CD14-positive monocyte (primary cell): ENCODE measurements at regions not wholly inside any gene's neighbourhood (a gene's known extent, or its start where the extent isn't known, plus 50 kb on each side); places are given as distances from the start of the nearest gene placed in this dataset.

ENCODE experiments used
- DNase-seq, 3 donors: peaks; one replicate each; pipeline ENCODE4 v3.0.0-alpha.2; 2011 to 2022
- H2AFZ ChIP-seq: 2 replicates; pipeline ENCODE4 v1.6.0; 2012; ENCODE audit warnings: mild to moderate bottlenecking, low read depth, low read length, inconsistent platforms; ENCODE audit not compliant: insufficient read depth, poor library complexity, severe bottlenecking
- H3K27ac ChIP-seq, 2 donors: 1 replicate in 1 of 2; 2 replicates in 1 of 2; pipeline ENCODE4 v1.5.1; 2012 to 2013; ENCODE audit warnings: low read length in 2 of 2, control low read depth in 1 of 2, inconsistent platforms in 1 of 2, low read depth in 1 of 2, mild to moderate bottlenecking in 1 of 2
- H3K27me3 ChIP-seq, 2 donors: one replicate each; pipeline versions ENCODE4 v1.6.0 to v1.6.1; 2011 to 2013; ENCODE audit warnings: low read length in 2 of 2; ENCODE audit not compliant: control insufficient read depth in 2 of 2, insufficient read depth in 2 of 2
- H3K36me3 ChIP-seq, 2 donors: replicated peaks in 1 of 2; 1 replicate in 1 of 2; 2 replicates in 1 of 2; pipeline versions ENCODE4 v1.5.1 to v1.6.1; 2012 to 2013; ENCODE audit warnings: low read length in 2 of 2, control low read depth in 1 of 2, inconsistent platforms in 1 of 2, mild to moderate bottlenecking in 1 of 2; ENCODE audit not compliant: insufficient read depth in 2 of 2, control insufficient read depth in 1 of 2
- H3K4me1 ChIP-seq, 2 donors: 1 replicate in 1 of 2; 2 replicates in 1 of 2; pipeline versions ENCODE4 v1.5.1 to v1.6.1; 2012 to 2013; ENCODE audit warnings: low read length in 2 of 2, control low read depth in 1 of 2, inconsistent platforms in 1 of 2, mild to moderate bottlenecking in 1 of 2, moderate library complexity in 1 of 2; ENCODE audit not compliant: insufficient read depth in 2 of 2, control insufficient read depth in 1 of 2
- H3K4me2 ChIP-seq: replicated peaks from 2 replicates; pipeline ENCODE3; 2012; ENCODE audit warnings: low read length, moderate library complexity, mild to moderate bottlenecking; ENCODE audit not compliant: poor library complexity, severe bottlenecking; ENCODE audit errors: extremely low read depth
- H3K4me3 ChIP-seq, 3 experiments: fragments of 200-600 bp in 1 of 3; sonication (generic) in 1 of 3; replicated peaks in 1 of 3; 1 replicate in 2 of 3; 2 replicates in 1 of 3; pipeline ENCODE4 v1.5.1; 2011 to 2013; ENCODE audit warnings: low read length in 3 of 3, mild to moderate bottlenecking in 3 of 3, control low read depth in 2 of 3, low read depth in 2 of 3, inconsistent platforms in 1 of 3, moderate library complexity in 1 of 3
- H3K79me2 ChIP-seq: 2 replicates; pipeline ENCODE4 v1.6.0; 2012; ENCODE audit warnings: mild to moderate bottlenecking, control low read depth, inconsistent platforms, low read length, moderate library complexity; ENCODE audit not compliant: insufficient read depth
- H3K9ac ChIP-seq: 2 replicates; pipeline ENCODE4 v1.6.0; 2017; ENCODE audit warnings: low read length, mild to moderate bottlenecking; ENCODE audit not compliant: insufficient read depth, poor library complexity, severe bottlenecking
- H3K9me3 ChIP-seq, 2 donors: replicated peaks in 1 of 2; 1 replicate in 1 of 2; 2 replicates in 1 of 2; pipeline versions ENCODE4 v1.5.1 to v1.6.1; 2012 to 2013; ENCODE audit warnings: low read length in 2 of 2, control low read depth in 1 of 2; ENCODE audit not compliant: control insufficient read depth in 1 of 2, insufficient read depth in 1 of 2
- H4K20me1 ChIP-seq: 2 replicates; pipeline ENCODE4 v1.6.0; 2012; ENCODE audit warnings: mild to moderate bottlenecking, low read length, control low read depth, moderate library complexity; ENCODE audit not compliant: insufficient read depth
- H3K27ac Mint-ChIP-seq, 7 donors: one replicate each; pipeline ENCODE4 v1.8.0; 2020; ENCODE audit warnings: mild to moderate bottlenecking in 7 of 7, mixed read lengths in 7 of 7, moderate library complexity in 6 of 7, inconsistent platforms in 2 of 7
- H3K27me3 Mint-ChIP-seq, 3 donors: one replicate each; pipeline ENCODE4 v1.8.0; 2021 to 2022; ENCODE audit warnings: low read depth in 3 of 3, mild to moderate bottlenecking in 3 of 3, mixed read lengths in 3 of 3, moderate library complexity in 3 of 3, inconsistent platforms in 1 of 3
- H3K36me3 Mint-ChIP-seq, 2 donors: one replicate each; pipeline ENCODE4 v1.8.0; 2020; ENCODE audit warnings: mixed read lengths in 2 of 2, inconsistent platforms in 1 of 2, mild to moderate bottlenecking in 1 of 2
- H3K4me1 Mint-ChIP-seq: one replicate; pipeline ENCODE4 v1.8.0; 2020; ENCODE audit warnings: mild to moderate bottlenecking, mixed read lengths
- H3K4me3 Mint-ChIP-seq, 2 donors: one replicate each; pipeline ENCODE4 v1.8.0; 2020; ENCODE audit warnings: mild to moderate bottlenecking in 2 of 2, mixed read lengths in 2 of 2, moderate library complexity in 1 of 2
- H3K9me3 Mint-ChIP-seq, 7 donors: one replicate each; pipeline ENCODE4 v1.8.0; 2020 to 2022; ENCODE audit warnings: mixed read lengths in 7 of 7, mild to moderate bottlenecking in 6 of 7, moderate library complexity in 6 of 7, inconsistent platforms in 2 of 7
- CTCF ChIP-seq: fragments of 200-600 bp; IDR thresholded peaks from one replicate; pipeline ENCODE4 v1.8.0; 2022; ENCODE audit warnings: antibody characterized with exemption, mild to moderate bottlenecking
- WGBS: methylation state at CpG from one replicate; pipeline ENCODE4 v1.1.5; 2013; ENCODE audit warnings: missing lambda C conversion rate; ENCODE audit not compliant: insufficient coverage; 5-methylcytosine and 5-hydroxymethylcytosine counted together
- intact Hi-C, 2 donors: fragments of 100-400 bp; cut with micrococcal nuclease; formaldehyde crosslinking; loops; one replicate each; pipeline versions ENCODE4 v1.15.0 to v1.15.1; 2023

- Mint-ChIP-seq H3K4me3 (no peak overlapping the region), H3K4me1 (peaks cover 7% of the 10 kb centered on the region), H3K27ac (no peak overlapping the region), H3K36me3 (no peaks in the 10 kb centered on the region), H3K9me3 (peaks cover 0 to 1% (median 0%) of the 10 kb centered on the region in 7 donors), H3K27me3 (peaks cover 0 to 2% (median 1%) of the 10 kb centered on the region in 3 donors)
- no peaks in the 10 kb centered on the region for H4K20me1 ChIP-seq
- TF ChIP-seq CTCF, result no peak
- DNase-seq, result peak in 1 of 3 donors; percentile 15
- no peaks in the 10 kb centered on the region for H3K4me1 ChIP-seq
- intact Hi-C loops, result no loop called here
- no peaks in the 10 kb centered on the region for H3K9me3 ChIP-seq
- H3K4me2 ChIP-seq, result no peak overlapping the region
- H3K4me3 ChIP-seq, result no peak overlapping the region
- no peak overlapping the region for H2AFZ ChIP-seq
- H3K27me3 ChIP-seq, result no peaks in the 10 kb centered on the region
- no peaks in the 10 kb centered on the region for H3K36me3 ChIP-seq
- no peak overlapping the region for H3K27ac ChIP-seq
- no peaks in the 10 kb centered on the region for H3K79me2 ChIP-seq
- H3K9ac ChIP-seq, result no peak overlapping the region
- 0% methylated on average over 2 of the region's 3 CpGs for WGBS
Measured at GRCh38 chr10:90993340-90993739, 72.5 kb upstream of the ANKRD1 start.

GRCh38 chr10:90997670-90998069, 76.8 kb upstream of the ANKRD1 start:
- Histone ChIP-seq H3K4me3 (no peak overlapping the region), H3K27me3 (no peaks in the 10 kb centered on the region), H3K4me2 (no peak overlapping the region), H3K9ac (no peak overlapping the region), H3K4me1 (no peaks in the 10 kb centered on the region), H2AFZ (no peak overlapping the region), H3K9me3 (no peaks in the 10 kb centered on the region), H3K79me2 (no peaks in the 10 kb centered on the region), H3K36me3 (no peaks in the 10 kb centered on the region), H4K20me1 (no peaks in the 10 kb centered on the region), H3K27ac (no peak overlapping the region)
- H3K36me3 Mint-ChIP-seq, result no peaks in the 10 kb centered on the region
- 80% methylated on average over 1 of the region's 3 CpGs for WGBS
- peaks cover 1 to 2% (median 1%) of the 10 kb centered on the region in 3 donors for H3K27me3 Mint-ChIP-seq
- H3K4me3 Mint-ChIP-seq, result no peak overlapping the region
- TF ChIP-seq CTCF, result no peak
- peaks cover 0 to 1% (median 0%) of the 10 kb centered on the region in 7 donors for H3K9me3 Mint-ChIP-seq
- intact Hi-C loops, result no loop called here
- no peak for DNase-seq
- H3K4me1 Mint-ChIP-seq, result peaks cover 7% of the 10 kb centered on the region
- H3K27ac Mint-ChIP-seq, result peak overlapping the region in 1 of 7 donors; percentile 51
